ENCODE measurements at regions not wholly inside any gene's neighbourhood (a gene's known extent, or its start where the extent isn't known, plus 50 kb on each side); places are given as distances from the start of the nearest gene placed in this dataset.

DNA sequence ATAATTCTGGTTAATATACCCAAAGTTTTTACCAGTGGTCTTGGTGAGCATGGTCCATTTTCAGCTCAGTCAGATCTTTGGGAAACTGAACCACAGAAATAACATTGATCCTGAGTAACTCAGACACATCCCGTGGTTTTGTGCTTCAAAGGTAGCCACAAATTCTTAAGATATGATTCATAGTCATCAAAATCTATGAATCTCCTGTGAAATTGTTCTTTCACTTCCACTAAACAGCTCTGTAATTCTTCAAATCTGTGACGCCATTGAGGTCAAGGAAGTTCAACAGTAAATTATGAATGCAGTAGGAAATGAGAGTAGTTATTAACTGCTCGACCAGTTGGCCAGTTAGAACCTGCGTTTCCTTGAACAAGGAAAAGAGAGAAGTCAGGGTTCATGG, 147.3 kb downstream of the IRS1 start:
- no peak for DNase-seq

DNA sequence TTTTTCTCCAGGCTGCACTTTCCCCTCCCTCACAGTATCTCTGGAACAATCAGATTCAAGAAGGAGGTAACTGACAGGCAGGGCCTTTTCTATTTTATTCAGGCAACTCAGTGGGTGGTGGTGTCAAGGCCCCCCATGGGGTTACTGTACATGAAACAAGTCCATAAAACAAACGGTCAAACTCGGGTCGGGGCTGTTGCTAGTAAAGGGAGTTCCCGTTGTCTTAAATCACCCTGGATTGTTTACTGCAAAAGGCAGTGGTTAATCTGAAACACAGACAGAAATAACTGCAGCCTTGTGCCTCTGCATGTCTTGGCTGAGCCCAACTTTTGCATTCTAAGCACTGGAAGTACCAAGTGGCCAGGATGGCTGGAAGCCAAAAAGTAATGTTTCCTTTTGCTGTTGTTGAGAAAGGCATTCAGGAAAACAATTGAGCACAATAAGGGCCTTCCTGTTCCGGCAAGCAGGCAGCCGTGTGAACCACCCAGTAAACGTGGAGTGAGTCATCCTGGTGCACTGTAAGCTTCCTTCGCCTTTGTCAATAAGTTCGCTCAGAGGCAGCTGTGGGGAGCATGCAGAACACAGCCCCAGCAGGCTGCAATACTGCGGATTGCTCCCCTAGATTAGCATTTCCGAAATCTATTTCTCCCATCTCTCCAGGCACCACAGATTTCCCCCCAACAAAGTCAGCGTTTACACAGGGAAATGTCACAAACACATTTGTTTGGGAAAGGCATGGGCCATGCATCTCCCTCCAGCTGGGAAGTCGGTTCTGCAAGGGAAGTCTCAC, 149.6 kb downstream of the IRS1 start:
- no peak for DNase-seq

DNA sequence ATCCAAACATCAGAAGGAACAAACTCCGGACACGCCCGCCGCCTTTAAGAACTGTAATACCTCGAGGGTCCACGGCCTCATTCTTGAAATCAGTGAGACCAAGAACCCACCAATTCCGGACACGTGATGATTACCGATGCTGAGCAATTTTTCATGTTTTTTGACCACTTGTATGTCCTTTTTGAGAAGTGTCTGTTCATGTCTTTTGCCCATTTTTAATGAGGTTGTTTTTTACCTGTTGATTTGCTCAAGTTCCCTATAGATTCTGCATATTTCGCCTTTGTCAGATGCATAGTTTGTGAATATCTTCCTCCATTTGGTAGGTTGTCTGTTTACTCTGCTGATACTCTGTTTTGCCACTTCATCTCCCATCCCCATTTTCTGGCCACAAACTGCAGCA, 150.4 kb downstream of the IRS1 start:
- DNase-seq: no peak

DNA sequence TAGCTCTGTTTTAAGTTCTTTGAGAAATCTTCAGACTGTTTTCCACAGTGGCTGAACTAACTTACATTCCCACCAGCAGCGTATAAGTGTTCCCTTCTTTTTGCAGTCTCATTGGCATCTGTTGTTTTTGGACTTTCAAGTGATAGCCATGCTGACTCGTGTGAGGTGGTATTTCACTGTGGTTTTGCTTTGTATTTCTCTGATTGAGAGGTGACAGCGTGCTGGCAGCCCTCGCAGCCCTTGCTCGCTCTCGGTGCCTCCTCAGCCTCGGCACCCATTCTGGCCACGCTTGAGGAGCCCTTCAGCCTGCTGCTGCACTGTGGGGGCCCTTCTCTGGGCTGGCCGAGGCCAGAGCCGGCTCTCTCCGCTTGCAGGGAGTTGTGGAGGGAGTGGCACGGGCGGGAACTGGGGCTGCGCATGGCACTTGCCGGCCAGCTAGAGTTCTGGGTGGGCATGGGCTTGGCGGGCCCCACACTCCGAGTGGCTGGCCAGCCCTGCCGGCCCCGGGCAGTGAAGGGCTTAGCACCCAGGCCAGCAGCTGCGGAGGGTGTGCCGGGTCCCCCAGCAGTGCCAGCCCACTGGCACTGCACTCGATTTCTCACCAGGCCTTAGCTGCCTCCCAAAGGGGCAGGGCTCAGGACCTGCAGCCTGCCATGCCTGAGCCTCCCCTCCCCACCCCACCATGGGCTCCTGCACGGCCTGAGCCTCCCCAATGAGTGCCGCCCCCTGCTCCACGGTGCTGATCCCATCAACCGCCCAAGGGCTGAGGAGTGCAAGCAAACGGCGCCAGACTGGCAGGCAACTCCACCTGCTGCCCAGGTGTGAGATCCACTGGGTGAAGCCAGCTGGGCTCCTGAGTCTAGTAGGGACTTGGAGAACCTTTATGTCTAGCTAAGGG, 151.8 kb downstream of the IRS1 start:
- no peak for DNase-seq

DNA sequence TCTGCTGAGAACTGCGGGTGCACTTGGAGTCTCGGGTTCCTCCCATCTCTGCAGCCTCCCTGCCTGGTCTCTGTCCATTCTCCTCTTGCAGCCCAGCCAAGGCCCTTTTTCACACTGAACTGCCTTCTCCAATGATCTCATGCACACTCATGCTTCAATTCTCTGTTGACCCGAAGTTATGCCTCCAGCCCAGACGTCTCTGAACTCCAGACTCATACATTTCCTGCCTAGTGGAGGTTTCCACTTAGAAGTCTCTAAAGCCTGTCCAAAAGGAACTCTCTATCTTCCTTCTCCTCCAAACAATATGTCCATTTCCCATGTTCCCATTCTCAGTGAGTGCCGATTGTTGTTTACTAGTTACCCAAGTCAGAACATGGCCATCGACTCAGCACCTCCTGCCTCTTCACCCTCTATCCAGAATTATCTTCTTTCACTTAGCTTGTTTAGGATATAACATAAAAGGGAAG, 155.2 kb downstream of the IRS1 start:
- DNase-seq: no peak

DNA sequence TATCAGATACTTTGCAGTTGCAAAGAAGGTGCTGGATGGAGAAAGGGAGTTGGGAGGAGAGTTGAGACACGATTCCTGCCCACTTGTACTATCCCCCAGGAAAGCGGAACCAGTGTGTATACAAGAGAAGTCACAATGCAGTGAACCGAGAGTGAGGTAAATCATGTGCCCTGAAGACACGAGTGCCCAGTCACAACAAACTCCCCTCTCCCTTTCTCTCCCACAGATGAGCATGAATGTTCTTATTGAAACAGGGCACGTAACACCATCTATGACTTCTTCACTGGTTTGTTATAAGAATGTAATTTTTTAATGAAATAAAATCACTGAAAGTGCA, 155.7 kb downstream of the IRS1 start:
- no peak for DNase-seq

DNA sequence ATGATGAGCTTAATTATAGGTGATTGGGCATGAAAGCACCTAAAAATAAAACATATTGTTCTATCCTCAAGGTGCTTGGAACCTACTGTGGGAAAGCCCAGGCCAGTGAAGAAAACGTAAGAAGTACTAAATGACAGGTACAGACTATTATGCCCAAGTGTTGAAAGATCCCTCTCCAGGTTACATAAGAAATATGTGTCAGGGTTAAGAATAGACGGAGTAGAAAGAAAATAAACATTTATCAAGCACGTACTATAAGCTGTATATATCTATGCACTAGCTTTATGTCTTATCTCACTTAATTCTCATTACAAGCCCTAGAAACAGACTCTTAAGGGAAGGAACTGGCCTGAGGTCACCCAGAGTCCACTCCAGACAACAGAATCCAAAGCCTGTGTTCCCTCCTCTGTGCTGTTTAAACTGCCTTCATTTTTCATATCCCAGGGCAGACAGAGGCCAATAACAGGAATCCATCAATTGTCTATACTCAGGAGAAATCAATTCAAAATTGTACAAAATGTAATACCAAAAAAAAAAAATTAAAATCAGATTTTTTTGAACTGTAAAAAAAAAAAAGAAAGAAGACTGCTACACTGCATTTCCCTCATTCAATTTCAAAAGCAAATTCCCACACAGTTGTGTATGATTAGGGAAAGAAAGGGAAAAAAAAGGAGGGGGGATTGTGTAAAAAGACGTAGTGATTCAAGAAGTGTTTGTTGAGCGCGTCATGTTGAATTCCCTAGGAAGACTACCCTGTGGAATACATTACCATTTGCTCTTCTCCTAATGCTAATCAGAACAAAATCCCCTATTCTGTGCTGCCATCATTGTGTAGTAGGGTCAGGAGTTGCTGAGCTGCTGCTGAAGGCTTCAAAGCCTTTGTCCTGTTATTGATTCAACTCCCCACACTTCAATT, 156.3 kb downstream of the IRS1 start:
- no peak for DNase-seq

DNA sequence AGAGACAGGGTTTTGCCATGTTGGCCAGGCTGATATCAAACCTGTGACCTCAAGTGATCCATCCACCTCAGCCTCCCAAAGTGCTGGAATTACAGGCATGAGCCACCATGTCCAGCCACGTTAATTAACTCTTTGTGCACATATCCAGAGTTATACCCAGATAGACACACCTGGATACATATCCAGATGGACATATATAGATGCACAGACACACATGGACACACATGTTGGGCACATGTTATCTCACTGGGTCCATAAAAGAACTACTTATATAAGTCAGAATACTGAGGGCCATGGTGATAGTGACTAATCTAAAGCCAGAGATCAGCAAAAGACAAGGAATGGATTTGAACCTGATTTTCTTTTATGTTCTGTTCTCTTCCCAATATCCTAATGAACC, 158.6 kb downstream of the IRS1 start:
- DNase-seq: no peak

DNA sequence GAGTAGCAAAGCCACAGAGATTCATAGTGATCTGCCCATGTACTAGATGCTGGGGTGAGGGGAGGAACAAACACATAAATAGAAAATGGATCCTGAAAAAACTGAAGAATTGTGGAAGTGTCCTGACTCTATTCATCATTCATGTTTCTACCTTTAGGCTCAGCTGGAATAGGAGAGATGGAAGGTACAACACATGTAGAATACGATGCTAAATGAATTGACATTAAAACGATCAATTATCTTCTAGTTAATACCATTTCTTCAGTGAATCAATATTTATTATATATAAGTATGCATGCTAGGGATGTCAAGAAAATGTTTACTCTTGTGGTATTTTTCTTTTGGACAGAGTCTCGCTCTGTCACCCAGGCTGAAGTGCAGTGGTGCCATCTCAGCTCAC, 159.1 kb downstream of the IRS1 start:
- no peak for DNase-seq

DNA sequence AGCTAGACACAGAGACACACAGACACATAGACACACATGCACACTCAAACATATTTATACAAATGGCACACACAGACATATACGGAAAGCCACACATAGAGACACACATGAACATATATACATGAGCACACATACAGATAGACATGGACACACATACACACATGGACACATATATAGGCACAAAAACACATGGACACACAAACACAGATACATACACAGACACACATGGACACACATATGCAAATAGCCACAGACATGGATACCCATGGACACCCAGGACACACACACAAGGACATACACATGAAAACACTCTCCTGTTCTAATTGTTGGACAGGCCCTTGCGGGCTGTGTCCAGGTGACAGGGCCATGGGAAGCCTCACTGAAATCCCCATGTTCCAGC, 160.1 kb downstream of the IRS1 start:
- no peak for DNase-seq

DNA sequence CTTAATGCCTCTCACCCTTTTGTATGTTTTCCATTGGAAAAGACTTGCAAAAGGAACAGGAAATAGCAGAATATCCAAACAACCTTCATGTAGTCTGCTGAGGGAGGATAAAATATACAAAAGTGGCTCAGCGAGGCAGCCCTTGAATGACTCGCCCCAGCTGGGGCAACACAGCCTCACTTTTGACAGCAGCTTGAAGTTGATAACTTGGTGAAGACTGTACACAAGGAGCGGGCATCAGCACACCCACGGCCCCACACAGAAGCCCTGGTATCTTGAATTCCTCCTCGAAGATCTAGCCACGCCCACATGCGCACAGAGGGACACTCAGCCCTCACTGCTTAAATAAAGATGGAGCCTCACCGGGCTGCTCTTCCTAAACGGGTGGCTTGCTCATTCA, 161.0 kb downstream of the IRS1 start:
- peak; percentile 13 for DNase-seq

DNA sequence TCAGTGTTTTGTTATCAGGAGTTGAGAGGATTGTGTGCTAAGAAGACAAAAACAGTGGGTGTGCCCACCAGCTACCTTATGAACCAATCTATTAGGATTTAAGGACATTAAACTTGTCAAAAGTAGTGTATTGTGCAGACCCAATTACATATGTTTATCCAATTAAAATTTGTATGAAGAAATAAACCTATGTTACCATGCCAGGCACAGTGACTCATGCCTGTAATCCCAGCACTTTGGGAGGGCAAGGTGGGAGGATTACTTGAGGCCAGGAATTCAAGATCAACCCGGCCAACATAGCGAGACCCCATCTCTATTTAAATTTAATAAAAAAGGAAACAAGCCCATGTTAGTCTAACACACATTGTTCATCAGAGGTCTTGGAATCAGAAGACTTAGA, 162.2 kb downstream of the IRS1 start:
- no peak for DNase-seq

DNA sequence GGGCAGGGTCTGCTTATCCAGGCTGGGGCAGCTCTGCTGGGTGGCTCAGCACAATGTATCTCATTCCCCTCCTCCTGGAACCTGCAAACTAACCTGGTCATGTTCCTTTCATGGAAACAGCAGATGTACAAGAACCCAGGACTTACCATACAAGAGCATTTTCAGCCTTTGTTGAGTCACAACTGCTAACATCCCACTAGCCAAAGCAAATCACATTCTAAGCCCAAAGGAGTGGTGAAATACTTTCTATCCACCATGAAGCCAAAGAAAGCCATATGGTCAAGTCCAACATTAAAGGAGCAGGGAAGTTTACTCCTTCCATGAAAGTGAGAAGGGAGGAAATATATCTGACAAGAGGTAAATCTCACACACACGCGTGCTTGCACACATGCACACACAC, 163.0 kb downstream of the IRS1 start:
- no peak for DNase-seq

DNA sequence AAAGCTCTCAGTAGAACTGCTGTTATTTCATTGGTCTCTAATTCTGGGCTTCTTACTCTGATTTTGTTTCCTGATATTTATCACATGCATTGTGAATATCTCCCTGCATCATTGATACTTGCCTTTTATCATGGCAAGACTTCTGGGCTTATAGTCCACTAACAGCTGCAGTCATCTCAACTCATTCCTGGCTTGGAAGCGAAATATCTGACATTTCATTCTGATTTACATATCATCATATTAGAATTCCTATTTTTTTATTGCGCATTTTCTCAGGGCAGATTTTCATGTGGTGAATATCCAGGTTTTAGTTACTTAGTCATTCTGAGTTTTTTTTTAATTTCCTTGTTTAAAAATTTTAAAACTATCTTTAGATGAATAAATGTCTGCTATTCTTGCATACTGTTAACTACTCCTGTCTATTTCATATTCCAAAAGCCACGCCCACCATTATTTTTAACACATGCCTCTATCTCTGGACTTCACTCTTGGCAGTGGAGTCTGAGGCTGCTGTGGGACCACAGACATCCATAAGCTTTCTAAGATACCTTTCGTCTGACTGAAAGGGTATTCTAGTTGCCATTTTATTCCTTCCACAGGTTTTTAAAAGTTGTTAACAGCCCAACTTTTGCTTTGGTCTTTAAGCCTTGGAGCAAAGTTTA, 164.5 kb downstream of the IRS1 start:
- no peak for DNase-seq

DNA sequence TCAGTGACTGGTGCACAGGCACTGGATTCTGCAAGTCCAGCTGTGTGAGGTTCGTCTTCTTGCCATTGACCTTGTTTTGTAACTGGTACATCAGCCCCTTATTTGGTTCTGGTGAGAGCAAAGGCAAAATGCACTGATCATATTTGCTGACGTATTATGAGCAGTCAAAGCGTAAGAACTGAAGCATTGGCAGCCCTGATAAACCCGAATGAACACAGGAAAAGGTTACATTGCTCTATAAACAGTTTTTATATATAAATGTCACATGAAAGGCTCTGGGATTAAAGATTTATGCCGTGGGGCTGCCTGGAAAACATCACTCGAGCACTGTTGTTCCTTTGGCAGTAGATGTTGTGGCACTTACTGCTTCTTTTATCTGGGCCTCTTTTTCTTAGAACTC, 167.9 kb downstream of the IRS1 start:
- no peak for DNase-seq

DNA sequence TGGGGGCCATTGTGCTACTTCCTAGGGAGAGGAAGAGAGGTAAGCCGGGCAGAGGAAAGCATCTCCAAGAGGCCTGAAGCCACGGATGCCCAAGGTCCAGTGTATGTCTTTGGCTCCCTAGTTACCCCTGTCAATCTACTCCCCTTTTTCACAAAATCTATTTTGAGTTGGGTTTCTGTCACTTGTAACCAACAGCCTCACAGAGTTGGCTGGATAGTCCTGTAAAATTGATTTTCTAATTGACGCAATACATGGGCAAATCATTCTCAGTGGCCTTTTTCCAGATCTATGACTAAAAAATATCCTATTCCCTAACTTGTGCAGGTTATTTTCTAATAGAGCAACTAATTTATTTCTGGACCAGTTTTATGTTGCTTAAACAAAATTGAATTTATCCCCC, 168.4 kb downstream of the IRS1 start:
- no peak for DNase-seq

DNA sequence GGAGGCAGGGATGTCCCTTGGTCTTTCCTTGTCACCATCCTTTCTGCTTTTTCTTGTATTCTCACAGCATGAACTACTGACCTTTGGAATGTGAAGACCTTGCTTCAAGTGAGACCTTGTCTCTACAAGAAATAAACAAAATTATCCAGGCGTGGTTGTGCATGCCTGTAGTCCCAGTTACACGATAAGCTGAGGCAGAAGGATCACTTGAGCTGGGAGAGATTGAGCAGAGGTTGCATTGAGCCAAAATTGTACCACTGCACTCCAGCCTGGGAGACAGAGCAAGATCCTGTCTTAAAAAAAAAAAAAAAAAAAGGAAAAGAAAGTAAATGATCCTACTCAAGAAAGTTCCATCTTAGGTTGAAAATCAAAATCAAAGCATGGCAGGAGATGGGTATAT, 173.7 kb downstream of the IRS1 start:
- no peak for DNase-seq

DNA sequence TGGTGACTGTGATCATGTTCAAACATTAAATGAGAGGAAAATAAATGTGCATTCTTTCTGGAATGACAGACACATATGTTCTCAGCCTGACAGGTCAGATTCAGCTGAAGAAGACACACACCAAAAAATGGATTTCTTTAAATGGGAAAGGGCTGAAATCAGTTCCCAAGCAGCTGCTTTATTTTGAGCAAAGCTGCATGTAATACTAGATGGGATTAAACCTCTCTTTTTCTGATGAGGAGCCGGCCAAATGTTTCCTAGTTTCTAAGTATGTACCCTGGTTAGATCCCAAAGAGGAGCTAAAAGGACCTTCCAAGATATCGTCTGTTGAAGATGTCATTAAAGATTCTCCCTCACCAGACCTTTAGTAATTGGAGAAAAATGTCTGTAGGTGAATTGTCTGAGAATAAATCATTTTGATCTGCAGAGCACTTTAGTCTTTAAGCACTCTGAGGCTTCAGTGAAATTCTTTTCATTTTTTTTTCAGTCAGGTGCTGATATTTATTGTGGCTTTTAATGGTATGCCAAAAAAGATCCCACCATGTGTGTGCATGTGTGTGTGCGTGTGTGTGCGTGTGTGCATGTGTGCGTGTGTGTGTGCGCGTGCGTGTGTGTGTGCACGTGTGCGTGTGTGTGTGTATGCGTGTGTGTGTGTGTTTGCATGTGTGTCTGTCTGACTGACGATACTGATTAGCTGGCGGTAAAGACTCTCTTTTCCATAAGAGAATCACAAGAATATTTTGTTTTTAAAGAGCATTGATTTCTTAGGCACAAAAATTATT, 175.8 kb downstream of the IRS1 start:
- DNase-seq: no peak

DNA sequence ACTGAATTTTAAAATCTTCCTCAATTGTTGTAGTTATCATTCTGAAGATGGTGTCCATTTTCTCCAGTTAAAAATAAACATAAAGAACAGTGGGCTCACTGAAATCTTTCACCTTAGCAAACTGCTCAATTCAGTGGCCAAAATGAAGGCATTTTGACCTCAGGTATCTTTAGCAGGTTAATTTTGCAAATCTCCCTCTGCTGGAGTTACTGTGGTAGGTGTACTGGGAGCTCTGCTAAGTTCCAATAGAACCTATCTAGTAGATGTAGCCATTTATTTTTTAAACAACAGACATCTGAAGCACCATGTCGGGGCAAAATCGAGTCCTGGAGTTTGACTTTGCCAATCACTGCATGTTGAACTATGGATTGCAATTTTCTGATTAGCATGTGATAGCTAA, 177.1 kb downstream of the IRS1 start:
- DNase-seq: no peak

DNA sequence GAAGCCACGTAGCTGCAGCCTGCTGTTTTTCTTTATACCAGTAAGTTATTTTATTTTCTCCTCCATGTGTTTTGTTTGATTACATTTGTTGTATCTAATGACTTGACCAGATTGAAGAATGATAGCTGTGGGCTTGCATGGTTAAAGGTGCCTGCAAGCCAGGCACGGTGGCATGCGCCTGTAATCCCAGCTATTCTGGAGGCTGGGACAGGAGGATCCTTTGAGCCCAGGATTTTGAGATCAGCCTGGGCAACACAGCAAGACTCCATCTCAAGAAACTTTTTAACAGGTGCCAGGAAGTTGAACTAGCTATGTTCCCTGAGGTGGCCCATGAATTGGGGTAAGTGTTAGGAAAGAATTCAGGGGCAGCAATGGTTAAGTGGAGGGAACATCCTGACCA, 179.4 kb downstream of the IRS1 start:
- DNase-seq: no peak

DNA sequence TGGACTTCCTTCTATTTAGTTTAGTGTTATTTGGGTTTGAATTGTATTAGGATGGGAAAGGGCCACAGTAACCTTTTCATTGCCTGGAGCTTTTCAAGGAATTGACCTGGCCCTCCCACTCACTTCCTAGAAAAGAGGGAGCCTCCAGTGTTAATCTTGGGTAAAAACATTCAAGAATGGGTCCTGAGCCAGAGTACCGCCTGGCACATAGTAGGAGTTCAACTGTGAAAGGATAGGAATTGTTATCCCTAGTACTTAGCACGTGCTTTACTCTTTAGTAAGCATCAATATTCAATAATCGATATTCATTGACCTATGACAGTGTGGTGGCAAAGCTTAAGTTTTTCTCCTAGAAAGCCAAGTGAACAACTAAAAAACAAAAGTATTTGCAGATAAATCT, 179.9 kb downstream of the IRS1 start:
- DNase-seq: no peak
